ENCODE measurements at regions not wholly inside any gene's neighbourhood (a gene's known extent, or its start where the extent isn't known, plus 50 kb on each side); places are given as distances from the start of the nearest gene placed in this dataset.

- TF ChIP-seq FOXM1 (IDR thresholded peaks at IDR 0.05; ENCODE audit: low read depth) (no peak), ZBTB33 (IDR thresholded peaks at IDR 0.05; ENCODE audit: borderline replicate concordance, low read depth) (no peak), RCOR1 (IDR thresholded peaks at IDR 0.05; ENCODE audit: low read length) (no peak), CTCF (IDR thresholded peaks at IDR 0.05) (no peak), EP300 (IDR thresholded peaks at IDR 0.05; ENCODE audit: borderline replicate concordance in 1 of 2, low read depth in 1 of 2, low read length in 1 of 2) (no peak), NRF1 (IDR thresholded peaks at IDR 0.05; ENCODE audit: low read depth, low read length) (no peak), TAF1 (IDR thresholded peaks at IDR 0.05; ENCODE audit: borderline replicate concordance, low read depth, low read length) (no peak)
Observed at GRCh38 chr1:221254813-221255212, 375.6 kb downstream of the HLX start.
